HG02840 (cell line): ENCODE measurements at regions not wholly inside any gene's neighbourhood (a gene's known extent, or its start where the extent isn't known, plus 50 kb on each side); places are given as distances from the start of the nearest gene placed in this dataset.

ENCODE experiments used
- ATAC-seq: cut with Tn5 transposase; IDR thresholded peaks from one replicate; pipeline ENCODE4 v1.9.1; 2021; ENCODE audit warnings: mild to moderate bottlenecking, moderate library complexity, moderate number of reproducible peaks; ENCODE audit not compliant: unreplicated experiment, low FRiP score

GRCh38 chr7:18434171-18434570 lies 61.4 kb upstream of the HDAC9 start:
- no peak for ATAC-seq

DNA sequence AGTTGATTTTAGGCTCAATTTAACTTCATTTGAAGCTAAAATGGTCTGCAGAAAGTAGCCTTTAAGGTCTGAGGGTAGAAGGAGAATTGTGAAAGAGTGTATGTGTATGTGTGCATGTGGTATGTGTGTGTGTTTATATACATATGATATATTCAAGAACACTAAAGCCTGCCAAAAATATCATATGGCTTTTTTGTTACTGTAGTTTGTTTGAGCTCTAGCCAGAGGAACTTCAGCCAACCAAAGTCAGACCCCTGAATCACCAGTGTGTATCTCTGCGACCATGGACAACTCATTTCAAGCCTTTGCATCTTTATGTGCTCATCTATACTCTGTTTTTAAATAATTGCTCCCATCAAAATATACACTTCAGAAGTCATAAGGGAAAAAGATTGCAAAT lies 58.4 kb upstream of the HDAC9 start:
- ATAC-seq, result no peak

- ATAC-seq, result no peak
These were observed 54.6 kb upstream of the HDAC9 start for GRCh38 chr7:18440934-18441333.

DNA sequence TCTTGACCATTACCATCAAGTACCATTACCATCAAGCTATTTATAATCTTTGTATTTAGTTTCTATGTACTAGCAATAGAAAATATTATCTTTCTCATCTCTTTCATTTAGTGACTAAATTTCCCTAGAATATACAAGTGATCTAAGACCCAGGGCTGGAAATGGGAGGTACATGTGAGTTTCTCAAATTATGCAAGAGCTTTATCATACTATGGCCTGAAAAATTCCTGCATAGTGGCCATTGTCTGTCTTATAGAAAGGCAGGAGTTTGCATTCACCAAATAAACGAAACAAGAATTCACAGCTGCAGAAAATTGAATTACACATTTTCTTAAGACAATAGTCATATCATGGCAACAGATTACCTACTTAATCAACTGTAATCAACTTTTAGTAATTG lies 50.7 kb upstream of the HDAC9 start:
- no peak for ATAC-seq

GRCh38 chr7:18445483-18445882 lies 50.1 kb upstream of the HDAC9 start:
- no peak for ATAC-seq
